ENCODE measurements at regions not wholly inside any gene's neighbourhood (a gene's known extent, or its start where the extent isn't known, plus 50 kb on each side); places are given as distances from the start of the nearest gene placed in this dataset.

- H3K4me3 Mint-ChIP-seq = no peak overlapping the region
- peaks cover 9% of the 10 kb centered on the region for H3K9me3 Mint-ChIP-seq (ENCODE audit: low read depth)
- H3K36me3 Mint-ChIP-seq = no peaks in the 10 kb centered on the region
- CTCF ChIA-PET = no interaction called here
- H3K4me1 Mint-ChIP-seq = no peaks in the 10 kb centered on the region
- ATAC-seq (no peak), DNase-seq (no peak)
- no peak overlapping the region for H3K27ac Mint-ChIP-seq
- no peaks in the 10 kb centered on the region for H3K27me3 Mint-ChIP-seq
Observed at GRCh38 chr10:108894402-108895301, 1028.7 kb downstream of the XPNPEP1 start.

- Mint-ChIP-seq H3K4me3 (no peak overlapping the region), H3K36me3 (no peaks in the 10 kb centered on the region), H3K4me1 (no peaks in the 10 kb centered on the region), H3K27me3 (no peaks in the 10 kb centered on the region), H3K27ac (no peak overlapping the region), H3K9me3 (ENCODE audit: low read depth) (no peaks in the 10 kb centered on the region)
- ATAC-seq (no peak), DNase-seq (no peak)
- CTCF ChIA-PET = no interaction called here
Observed at GRCh38 chr10:108877095-108877561, 1046.2 kb downstream of the XPNPEP1 start.

- no peaks in the 10 kb centered on the region for H3K4me1 Mint-ChIP-seq
- no peak overlapping the region for H3K4me3 Mint-ChIP-seq
- peaks cover 4% of the 10 kb centered on the region for H3K9me3 Mint-ChIP-seq (ENCODE audit: low read depth)
- H3K36me3 Mint-ChIP-seq = no peaks in the 10 kb centered on the region
- no peak for DNase-seq
- ATAC-seq = no peak
- no peak overlapping the region for H3K27ac Mint-ChIP-seq
- no peaks in the 10 kb centered on the region for H3K27me3 Mint-ChIP-seq
- CTCF ChIA-PET = no interaction called here
Observed at GRCh38 chr10:108872854-108873253, 1050.5 kb downstream of the XPNPEP1 start.

- DNase-seq = no peak
- no peak for ATAC-seq
- Mint-ChIP-seq H3K4me1 (no peaks in the 10 kb centered on the region), H3K36me3 (no peaks in the 10 kb centered on the region), H3K27me3 (no peaks in the 10 kb centered on the region), H3K27ac (no peak overlapping the region), H3K9me3 (ENCODE audit: low read depth) (peaks cover 11% of the 10 kb centered on the region), H3K4me3 (no peak overlapping the region)
- CTCF ChIA-PET = no interaction called here
Observed at GRCh38 chr10:108868881-108869280, 1054.4 kb downstream of the XPNPEP1 start.

GRCh38 chr10:108862676-108863350 is 1060.5 kb downstream of the XPNPEP1 start:
- no peak overlapping the region for H3K27ac Mint-ChIP-seq
- no peak overlapping the region for H3K4me3 Mint-ChIP-seq
- ATAC-seq (no peak), DNase-seq (no peak)
- H3K36me3 Mint-ChIP-seq = no peaks in the 10 kb centered on the region
- no peaks in the 10 kb centered on the region for H3K27me3 Mint-ChIP-seq
- H3K9me3 Mint-ChIP-seq (ENCODE audit: low read depth) = peaks cover 10% of the 10 kb centered on the region
- no peaks in the 10 kb centered on the region for H3K4me1 Mint-ChIP-seq
- CTCF ChIA-PET = no interaction called here

GRCh38 chr10:108861181-108861754 is 1062.0 kb downstream of the XPNPEP1 start:
- ATAC-seq (no peak), DNase-seq (no peak)
- Mint-ChIP-seq H3K27ac (no peak overlapping the region), H3K9me3 (ENCODE audit: low read depth) (peaks cover 8% of the 10 kb centered on the region), H3K27me3 (no peaks in the 10 kb centered on the region), H3K36me3 (no peaks in the 10 kb centered on the region), H3K4me1 (no peaks in the 10 kb centered on the region), H3K4me3 (no peak overlapping the region)
- CTCF ChIA-PET = no interaction called here

GRCh38 chr10:108852211-108852610 is 1071.1 kb downstream of the XPNPEP1 start:
- DNase-seq (no peak), ATAC-seq (no peak)
- H3K4me3 Mint-ChIP-seq = no peak overlapping the region
- H3K4me1 Mint-ChIP-seq = no peaks in the 10 kb centered on the region
- H3K27me3 Mint-ChIP-seq = no peaks in the 10 kb centered on the region
- H3K36me3 Mint-ChIP-seq = no peaks in the 10 kb centered on the region
- H3K9me3 Mint-ChIP-seq (ENCODE audit: low read depth) = peaks cover 2% of the 10 kb centered on the region
- no peak overlapping the region for H3K27ac Mint-ChIP-seq
- CTCF ChIA-PET = no interaction called here

GRCh38 chr10:108850138-108850854 is 1073.0 kb downstream of the XPNPEP1 start:
- no peaks in the 10 kb centered on the region for H3K36me3 Mint-ChIP-seq
- H3K4me3 Mint-ChIP-seq = no peak overlapping the region
- DNase-seq (no peak), ATAC-seq (no peak)
- H3K27me3 Mint-ChIP-seq = no peaks in the 10 kb centered on the region
- no peak overlapping the region for H3K27ac Mint-ChIP-seq
- peaks cover 4% of the 10 kb centered on the region for H3K9me3 Mint-ChIP-seq (ENCODE audit: low read depth)
- no peaks in the 10 kb centered on the region for H3K4me1 Mint-ChIP-seq
- CTCF ChIA-PET = no interaction called here

GRCh38 chr10:108849688-108850087 is 1073.6 kb downstream of the XPNPEP1 start:
- no peaks in the 10 kb centered on the region for H3K36me3 Mint-ChIP-seq
- no peaks in the 10 kb centered on the region for H3K27me3 Mint-ChIP-seq
- H3K4me3 Mint-ChIP-seq = no peak overlapping the region
- H3K4me1 Mint-ChIP-seq = no peaks in the 10 kb centered on the region
- peaks cover 4% of the 10 kb centered on the region for H3K9me3 Mint-ChIP-seq (ENCODE audit: low read depth)
- ATAC-seq (no peak), DNase-seq (no peak)
- no peak overlapping the region for H3K27ac Mint-ChIP-seq
- CTCF ChIA-PET = no interaction called here

- Mint-ChIP-seq H3K4me3 (no peak overlapping the region), H3K27ac (no peak overlapping the region), H3K9me3 (ENCODE audit: low read depth) (peaks cover 4% of the 10 kb centered on the region), H3K36me3 (no peaks in the 10 kb centered on the region), H3K27me3 (no peaks in the 10 kb centered on the region), H3K4me1 (no peaks in the 10 kb centered on the region)
- ATAC-seq (no peak), DNase-seq (no peak)
- CTCF ChIA-PET = no interaction called here
Observed at GRCh38 chr10:108849186-108849585, 1074.1 kb downstream of the XPNPEP1 start.

GRCh38 chr10:108848046-108848445 is 1075.3 kb downstream of the XPNPEP1 start:
- CTCF ChIA-PET = no interaction called here
- Mint-ChIP-seq H3K36me3 (no peaks in the 10 kb centered on the region), H3K27ac (no peak overlapping the region), H3K27me3 (no peaks in the 10 kb centered on the region), H3K4me1 (no peaks in the 10 kb centered on the region), H3K4me3 (no peak overlapping the region), H3K9me3 (ENCODE audit: low read depth) (peaks cover 9% of the 10 kb centered on the region)
- no peak for DNase-seq
- no peak for ATAC-seq

GRCh38 chr10:108840944-108841343 is 1082.4 kb downstream of the XPNPEP1 start:
- no peak overlapping the region for H3K27ac Mint-ChIP-seq
- no peaks in the 10 kb centered on the region for H3K4me1 Mint-ChIP-seq
- no peaks in the 10 kb centered on the region for H3K27me3 Mint-ChIP-seq
- H3K36me3 Mint-ChIP-seq = no peaks in the 10 kb centered on the region
- H3K9me3 Mint-ChIP-seq (ENCODE audit: low read depth) = peaks cover 8% of the 10 kb centered on the region
- CTCF ChIA-PET = no interaction called here
- no peak overlapping the region for H3K4me3 Mint-ChIP-seq
- DNase-seq = no peak
- ATAC-seq = no peak

- no peak overlapping the region for H3K4me3 Mint-ChIP-seq
- DNase-seq = no peak
- H3K4me1 Mint-ChIP-seq = no peaks in the 10 kb centered on the region
- no peaks in the 10 kb centered on the region for H3K9me3 Mint-ChIP-seq (ENCODE audit: low read depth)
- CTCF ChIA-PET = no interaction called here
- ATAC-seq = no peak
- H3K27me3 Mint-ChIP-seq = no peaks in the 10 kb centered on the region
- no peak overlapping the region for H3K27ac Mint-ChIP-seq
- H3K36me3 Mint-ChIP-seq = no peaks in the 10 kb centered on the region
Observed at GRCh38 chr10:108836362-108836761, 1086.9 kb downstream of the XPNPEP1 start.

Data from activated CD8-positive, alpha-beta memory T cell treated with anti-CD3 and anti-CD28 coated beads, Interleukin-2, amount 10 ng/mL, durations not matched to agents 7 days and 5 days (primary cell).